HEK293 (cell line): ENCODE measurements at regions not wholly inside any gene's neighbourhood (a gene's known extent, or its start where the extent isn't known, plus 50 kb on each side); places are given as distances from the start of the nearest gene placed in this dataset.

Experiments used
- CTCF ChIA-PET: fragments of 350-600 bp; formaldehyde crosslinking; extraction: SDS; loops from one replicate; lab custom pipeline; 2021; ENCODE audit warnings: antibody characterized with exemption; lab: Yijun Ruan, JAX
- POLR2A ChIA-PET: fragments of 300-600 bp; formaldehyde crosslinking; extraction: SDS; loops from one replicate; lab custom pipeline; 2020; ENCODE audit warnings: antibody characterized with exemption, inconsistent platforms; lab: Yijun Ruan, JAX
- H3K27ac ChIP-seq: fragments of 200-500 bp; sonication (Bioruptor generic); 2 replicates; pipeline ENCODE4 v1.5.1; 2014; ENCODE audit warnings: low read depth, low read length, control low read depth, inconsistent platforms; ENCODE audit errors: extremely low read depth
- H3K36me3 ChIP-seq, 2 experiments: fragments of 200-500 bp in 1 of 2; sonication (Bioruptor generic) in 1 of 2; 1 replicate in 1 of 2; 2 replicates in 1 of 2; pipeline ENCODE4 v1.5.1; 2014 to 2017; ENCODE audit warnings: inconsistent platforms in 2 of 2, low read length in 2 of 2; ENCODE audit not compliant: control insufficient read depth in 2 of 2, insufficient read depth in 1 of 2
- H3K4me1 ChIP-seq: fragments of 200-500 bp; sonication (Bioruptor generic); 2 replicates; pipeline ENCODE4 v1.5.1; 2014; ENCODE audit warnings: mild to moderate bottlenecking, low read length, inconsistent platforms; ENCODE audit not compliant: control insufficient read depth, insufficient read depth
- H3K4me3 ChIP-seq: 2 replicates; pipeline ENCODE4 v1.5.1; 2011; ENCODE audit warnings: low read depth, mild to moderate bottlenecking, control low read depth, low read length, moderate library complexity
- H3K9me3 ChIP-seq: fragments of 200-500 bp; sonication (Bioruptor generic); 2 replicates; pipeline ENCODE4 v1.5.1; 2014; ENCODE audit warnings: low read depth, low read length, inconsistent platforms; ENCODE audit not compliant: control insufficient read depth, insufficient read depth
- EGR2 ChIP-seq: fragments of 450-650 bp; formaldehyde crosslinking; IDR thresholded peaks from 2 replicates; pipeline ENCODE4 v1.5.1; 2016; ENCODE audit warnings: low read depth, missing biosample characterization, missing genetic modification characterization
- GLI4 ChIP-seq: fragments of 450-650 bp; formaldehyde crosslinking; IDR thresholded peaks from 2 replicates; pipeline ENCODE4 v1.5.1; 2016; ENCODE audit warnings: missing biosample characterization, missing genetic modification characterization
- KLF10 ChIP-seq: fragments of 450-650 bp; IDR thresholded peaks from 2 replicates; pipeline ENCODE4 v1.5.1; 2018; ENCODE audit warnings: missing biosample characterization, mild to moderate bottlenecking, missing genetic modification characterization
- KLF17 ChIP-seq: fragments of 450-650 bp; formaldehyde crosslinking; IDR thresholded peaks from 2 replicates; pipeline ENCODE4 v1.5.1; 2016; ENCODE audit warnings: missing biosample characterization, missing genetic modification characterization
- OVOL3 ChIP-seq: fragments of 450-650 bp; formaldehyde crosslinking; IDR thresholded peaks from 2 replicates; pipeline ENCODE4 v1.5.1; 2016; ENCODE audit warnings: missing biosample characterization, missing genetic modification characterization
- SCRT2 ChIP-seq: fragments of 450-650 bp; formaldehyde crosslinking; IDR thresholded peaks from 2 replicates; pipeline ENCODE4 v1.5.1; 2016; ENCODE audit warnings: missing biosample characterization, missing genetic modification characterization
- ZBTB11 ChIP-seq: fragments of 450-650 bp; formaldehyde crosslinking; conservative IDR thresholded peaks from 2 replicates; pipeline ENCODE4 v1.5.1; 2016; ENCODE audit warnings: low read depth, missing biosample characterization, missing genetic modification characterization
- ZFHX2 ChIP-seq: fragments of 450-650 bp; formaldehyde crosslinking; conservative IDR thresholded peaks from 2 replicates; pipeline ENCODE4 v1.5.1; 2016; ENCODE audit warnings: missing biosample characterization, missing genetic modification characterization
- ZNF157 ChIP-seq: fragments of 450-650 bp; formaldehyde crosslinking; IDR thresholded peaks from 2 replicates; pipeline ENCODE4 v1.5.1; 2016; ENCODE audit warnings: missing biosample characterization, missing genetic modification characterization
- ZNF16 ChIP-seq: fragments of 450-650 bp; formaldehyde crosslinking; IDR thresholded peaks from 2 replicates; pipeline ENCODE4 v1.5.1; 2016; ENCODE audit warnings: low read depth, missing biosample characterization, missing genetic modification characterization
- ZNF354C ChIP-seq: fragments of 450-650 bp; formaldehyde crosslinking; IDR thresholded peaks from 2 replicates; pipeline ENCODE4 v1.5.1; 2016; ENCODE audit warnings: missing biosample characterization, missing genetic modification characterization, low read depth, borderline replicate concordance
- ZNF366 ChIP-seq: fragments of 450-650 bp; formaldehyde crosslinking; conservative IDR thresholded peaks from 2 replicates; pipeline ENCODE4 v1.5.1; 2016; ENCODE audit warnings: missing biosample characterization, missing genetic modification characterization
- ZNF37A ChIP-seq: fragments of 450-650 bp; IDR thresholded peaks from 2 replicates; pipeline ENCODE4 v1.5.1; 2018; ENCODE audit warnings: missing biosample characterization, missing genetic modification characterization
- ZNF426 ChIP-seq: fragments of 450-650 bp; formaldehyde crosslinking; IDR thresholded peaks from 2 replicates; pipeline ENCODE4 v1.5.1; 2017; ENCODE audit warnings: missing biosample characterization, missing genetic modification characterization, mild to moderate bottlenecking, inconsistent platforms, moderate library complexity
- ZNF513 ChIP-seq: fragments of 450-650 bp; IDR thresholded peaks from 2 replicates; pipeline ENCODE4 v1.5.1; 2018; ENCODE audit warnings: missing biosample characterization, missing genetic modification characterization
- ZNF560 ChIP-seq: fragments of 450-650 bp; formaldehyde crosslinking; IDR thresholded peaks from 2 replicates; pipeline ENCODE4 v1.5.1; 2017; ENCODE audit warnings: missing biosample characterization, missing genetic modification characterization, borderline replicate concordance
- ZNF600 ChIP-seq: fragments of 450-650 bp; formaldehyde crosslinking; IDR thresholded peaks from 2 replicates; pipeline ENCODE4 v1.5.1; 2016; ENCODE audit warnings: missing biosample characterization, missing genetic modification characterization
- ZNF610 ChIP-seq: fragments of 450-650 bp; formaldehyde crosslinking; IDR thresholded peaks from 2 replicates; pipeline ENCODE4 v1.5.1; 2016; ENCODE audit warnings: missing biosample characterization, missing genetic modification characterization, borderline replicate concordance
- ZNF629 ChIP-seq: fragments of 450-650 bp; formaldehyde crosslinking; IDR thresholded peaks from 2 replicates; pipeline ENCODE4 v1.5.1; 2017; ENCODE audit warnings: missing biosample characterization, missing genetic modification characterization
- ZNF792 ChIP-seq: fragments of 450-650 bp; formaldehyde crosslinking; IDR thresholded peaks from 2 replicates; pipeline ENCODE4 v1.5.1; 2016; ENCODE audit warnings: missing biosample characterization, missing genetic modification characterization
- TF ChIP-seq, protein P1 (sequence below): fragments of 450-650 bp; formaldehyde crosslinking; IDR thresholded peaks from 2 replicates; pipeline ENCODE4 v1.5.1; 2017; ENCODE audit warnings: missing biosample characterization, missing genetic modification characterization
- TF ChIP-seq, protein P2 (sequence below): fragments of 450-650 bp; formaldehyde crosslinking; IDR thresholded peaks from 2 replicates; pipeline ENCODE4 v1.5.1; 2016; ENCODE audit warnings: missing biosample characterization, missing genetic modification characterization
- TF ChIP-seq, protein P3 (sequence below): fragments of 450-650 bp; formaldehyde crosslinking; IDR thresholded peaks from 2 replicates; pipeline ENCODE4 v1.5.1; 2016; ENCODE audit warnings: missing biosample characterization, missing genetic modification characterization

DNA sequence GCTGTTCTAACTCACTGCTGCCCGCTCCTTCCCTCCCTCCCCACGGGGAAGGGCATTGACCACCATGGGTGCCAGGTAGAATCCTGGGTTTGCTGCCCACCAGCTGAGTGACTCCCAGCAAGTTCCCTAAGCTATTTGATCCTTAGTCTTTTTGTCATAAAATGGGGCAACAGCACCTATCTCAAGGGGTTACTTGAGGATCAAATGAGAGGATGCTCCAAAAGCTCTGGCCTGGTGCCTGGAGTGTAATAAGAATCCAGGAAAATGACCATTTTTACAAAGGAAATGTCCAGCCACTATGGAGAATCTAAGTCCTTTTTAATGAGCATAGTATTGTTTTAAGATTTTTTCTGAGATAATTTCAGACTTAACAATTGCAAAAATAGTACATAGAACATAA, 61.4 kb upstream of the CMKLR1 start:
- no peaks in the 10 kb centered on the region for H3K36me3 ChIP-seq
- H3K4me1 ChIP-seq: no peaks in the 10 kb centered on the region
- no peaks in the 10 kb centered on the region for H3K9me3 ChIP-seq
- CTCF ChIA-PET: no interaction called here
- H3K27ac ChIP-seq: no peak overlapping the region
- no peak for TF ChIP-seq ZNF366
- no peak for TF ChIP-seq ZNF560 (tag by site-specific recombination)
- TF ChIP-seq, protein P1, sequence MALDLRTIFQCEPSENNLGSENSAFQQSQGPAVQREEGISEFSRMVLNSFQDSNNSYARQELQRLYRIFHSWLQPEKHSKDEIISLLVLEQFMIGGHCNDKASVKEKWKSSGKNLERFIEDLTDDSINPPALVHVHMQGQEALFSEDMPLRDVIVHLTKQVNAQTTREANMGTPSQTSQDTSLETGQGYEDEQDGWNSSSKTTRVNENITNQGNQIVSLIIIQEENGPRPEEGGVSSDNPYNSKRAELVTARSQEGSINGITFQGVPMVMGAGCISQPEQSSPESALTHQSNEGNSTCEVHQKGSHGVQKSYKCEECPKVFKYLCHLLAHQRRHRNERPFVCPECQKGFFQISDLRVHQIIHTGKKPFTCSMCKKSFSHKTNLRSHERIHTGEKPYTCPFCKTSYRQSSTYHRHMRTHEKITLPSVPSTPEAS (tag by site-specific recombination): no peak
- POLR2A ChIA-PET: no interaction called here
- no peak overlapping the region for H3K4me3 ChIP-seq

GRCh38 chr12:108400056-108400455, 60.9 kb upstream of the CMKLR1 start:
- H3K9me3 ChIP-seq: no peaks in the 10 kb centered on the region
- H3K36me3 ChIP-seq: no peaks in the 10 kb centered on the region
- ChIA-PET CTCF (no interaction called here), POLR2A (no interaction called here)
- no peaks in the 10 kb centered on the region for H3K4me1 ChIP-seq
- TF ChIP-seq ZNF610 (tag by site-specific recombination) (no peak), OVOL3 (tag by site-specific recombination) (no peak), ZNF426 (no peak), ZNF513 (tag by site-specific recombination) (no peak), EGR2 (tag by site-specific recombination) (no peak), ZNF354C (no peak), ZNF629 (tag by site-specific recombination) (no peak), ZNF37A (tag by site-specific recombination) (no peak), ZNF157 (tag by site-specific recombination) (no peak), ZNF600 (tag by site-specific recombination) (no peak), ZNF792 (tag by site-specific recombination) (no peak), ZFHX2 (tag by site-specific recombination) (no peak), SCRT2 (tag by site-specific recombination) (no peak), ZNF16 (tag by site-specific recombination) (no peak), GLI4 (tag by site-specific recombination) (no peak), KLF10 (tag by site-specific recombination) (no peak), KLF17 (no peak), ZBTB11 (no peak)
- TF ChIP-seq, protein P2, sequence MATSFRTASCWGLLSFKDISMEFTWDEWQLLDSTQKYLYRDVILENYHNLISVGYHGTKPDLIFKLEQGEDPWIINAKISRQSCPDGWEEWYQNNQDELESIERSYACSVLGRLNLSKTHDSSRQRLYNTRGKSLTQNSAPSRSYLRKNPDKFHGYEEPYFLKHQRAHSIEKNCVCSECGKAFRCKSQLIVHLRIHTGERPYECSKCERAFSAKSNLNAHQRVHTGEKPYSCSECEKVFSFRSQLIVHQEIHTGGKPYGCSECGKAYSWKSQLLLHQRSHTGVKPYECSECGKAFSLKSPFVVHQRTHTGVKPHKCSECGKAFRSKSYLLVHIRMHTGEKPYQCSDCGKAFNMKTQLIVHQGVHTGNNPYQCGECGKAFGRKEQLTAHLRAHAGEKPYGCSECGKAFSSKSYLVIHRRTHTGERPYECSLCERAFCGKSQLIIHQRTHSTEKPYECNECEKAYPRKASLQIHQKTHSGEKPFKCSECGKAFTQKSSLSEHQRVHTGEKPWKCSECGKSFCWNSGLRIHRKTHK (tag by site-specific recombination): no peak
- TF ChIP-seq, protein P3, sequence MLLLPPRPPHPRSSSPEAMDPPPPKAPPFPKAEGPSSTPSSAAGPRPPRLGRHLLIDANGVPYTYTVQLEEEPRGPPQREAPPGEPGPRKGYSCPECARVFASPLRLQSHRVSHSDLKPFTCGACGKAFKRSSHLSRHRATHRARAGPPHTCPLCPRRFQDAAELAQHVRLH (tag by site-specific recombination): no peak
- H3K4me3 ChIP-seq: no peak overlapping the region
- H3K27ac ChIP-seq: no peak overlapping the region
